WERI-Rb-1 (cell line): ENCODE measurements at regions not wholly inside any gene's neighbourhood (a gene's known extent, or its start where the extent isn't known, plus 50 kb on each side); places are given as distances from the start of the nearest gene placed in this dataset.

Experiments
- DNase-seq: peaks from one replicate; pipeline ENCODE4 v3.0.0-alpha.2; 2020
- H3K27ac ChIP-seq: fragments of 250-450 bp; sonication (Bioruptor Pico); 2 replicates; pipeline ENCODE4 v1.5.1; 2020; ENCODE audit warnings: mild to moderate bottlenecking, moderate library complexity
- H3K27me3 ChIP-seq: fragments of 250-450 bp; sonication (Bioruptor Pico); 2 replicates; pipeline ENCODE4 v1.5.1; 2021; ENCODE audit warnings: mild to moderate bottlenecking, low read depth, moderate library complexity; ENCODE audit not compliant: insufficient read depth, severe bottlenecking
- H3K36me3 ChIP-seq: fragments of 250-450 bp; sonication (Bioruptor Pico); 2 replicates; pipeline ENCODE4 v1.5.1; 2020; ENCODE audit warnings: mild to moderate bottlenecking, moderate library complexity
- H3K4me3 ChIP-seq: 2 replicates; pipeline ENCODE4 v1.5.1; 2011; ENCODE audit warnings: low read depth, mild to moderate bottlenecking, control low read depth, low read length
- H3K9me3 ChIP-seq: fragments of 250-450 bp; sonication (Bioruptor Pico); 2 replicates; pipeline ENCODE4 v1.5.1; 2021; ENCODE audit warnings: mild to moderate bottlenecking, moderate library complexity; ENCODE audit not compliant: severe bottlenecking
- TF ChIP-seq, protein P1 (sequence below): IDR thresholded peaks from 2 replicates; pipeline ENCODE4 v1.5.1; 2011; ENCODE audit warnings: low read depth, mild to moderate bottlenecking, control low read depth, inconsistent platforms, low read length

DNA sequence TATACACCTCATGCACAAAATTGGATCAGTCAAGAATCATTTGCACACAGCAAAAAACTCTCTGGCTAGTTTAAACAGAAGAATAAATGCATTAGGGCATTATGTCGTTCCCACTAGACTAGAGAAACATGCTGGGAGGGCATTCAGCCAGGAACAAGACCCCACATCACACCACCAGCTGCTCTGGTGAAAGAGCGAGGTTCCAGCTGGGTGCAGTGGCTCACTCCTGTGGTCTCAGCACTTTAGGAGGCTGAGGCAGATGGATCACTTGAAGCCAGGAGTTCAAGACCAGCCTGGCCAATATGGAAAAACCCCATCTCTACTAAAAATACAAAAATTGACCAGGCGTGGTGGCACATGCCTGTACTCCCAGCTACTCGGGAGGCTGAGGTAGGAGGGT is 52.1 kb upstream of the BACE2 start:
- TF ChIP-seq, protein P1, sequence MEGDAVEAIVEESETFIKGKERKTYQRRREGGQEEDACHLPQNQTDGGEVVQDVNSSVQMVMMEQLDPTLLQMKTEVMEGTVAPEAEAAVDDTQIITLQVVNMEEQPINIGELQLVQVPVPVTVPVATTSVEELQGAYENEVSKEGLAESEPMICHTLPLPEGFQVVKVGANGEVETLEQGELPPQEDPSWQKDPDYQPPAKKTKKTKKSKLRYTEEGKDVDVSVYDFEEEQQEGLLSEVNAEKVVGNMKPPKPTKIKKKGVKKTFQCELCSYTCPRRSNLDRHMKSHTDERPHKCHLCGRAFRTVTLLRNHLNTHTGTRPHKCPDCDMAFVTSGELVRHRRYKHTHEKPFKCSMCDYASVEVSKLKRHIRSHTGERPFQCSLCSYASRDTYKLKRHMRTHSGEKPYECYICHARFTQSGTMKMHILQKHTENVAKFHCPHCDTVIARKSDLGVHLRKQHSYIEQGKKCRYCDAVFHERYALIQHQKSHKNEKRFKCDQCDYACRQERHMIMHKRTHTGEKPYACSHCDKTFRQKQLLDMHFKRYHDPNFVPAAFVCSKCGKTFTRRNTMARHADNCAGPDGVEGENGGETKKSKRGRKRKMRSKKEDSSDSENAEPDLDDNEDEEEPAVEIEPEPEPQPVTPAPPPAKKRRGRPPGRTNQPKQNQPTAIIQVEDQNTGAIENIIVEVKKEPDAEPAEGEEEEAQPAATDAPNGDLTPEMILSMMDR: no peak
- no peak overlapping the region for H3K27ac ChIP-seq
- H3K36me3 ChIP-seq: no peaks in the 10 kb centered on the region
- DNase-seq: no peak
- no peak overlapping the region for H3K4me3 ChIP-seq
- no peaks in the 10 kb centered on the region for H3K9me3 ChIP-seq
- H3K27me3 ChIP-seq: no peaks in the 10 kb centered on the region
